ENCODE measurements at regions not wholly inside any gene's neighbourhood (a gene's known extent, or its start where the extent isn't known, plus 50 kb on each side); places are given as distances from the start of the nearest gene placed in this dataset.

DNA sequence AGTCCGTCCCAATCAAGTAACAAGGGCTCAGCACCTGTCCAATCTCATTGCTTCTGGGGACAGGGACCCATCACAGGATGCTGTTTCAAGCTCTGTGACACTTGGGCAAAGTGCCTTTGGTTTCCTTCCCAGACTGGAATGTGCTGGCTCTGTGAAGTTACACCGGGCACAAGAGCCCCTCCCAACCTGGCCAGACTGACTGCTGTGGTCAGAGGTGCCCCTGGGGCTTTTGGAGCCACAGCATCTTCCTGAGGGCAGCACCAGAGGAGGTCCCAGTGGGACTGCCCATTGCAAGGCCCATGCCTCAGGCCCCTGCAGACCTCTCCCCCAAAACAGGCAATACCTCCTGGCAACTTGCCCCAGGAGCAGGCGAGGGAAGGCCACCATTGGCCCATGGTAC is 155.2 kb upstream of the GRK3 start:
- TF ChIP-seq POLR2A (IDR thresholded peaks at IDR 0.05) = no peak
- TF ChIP-seq, protein P1, sequence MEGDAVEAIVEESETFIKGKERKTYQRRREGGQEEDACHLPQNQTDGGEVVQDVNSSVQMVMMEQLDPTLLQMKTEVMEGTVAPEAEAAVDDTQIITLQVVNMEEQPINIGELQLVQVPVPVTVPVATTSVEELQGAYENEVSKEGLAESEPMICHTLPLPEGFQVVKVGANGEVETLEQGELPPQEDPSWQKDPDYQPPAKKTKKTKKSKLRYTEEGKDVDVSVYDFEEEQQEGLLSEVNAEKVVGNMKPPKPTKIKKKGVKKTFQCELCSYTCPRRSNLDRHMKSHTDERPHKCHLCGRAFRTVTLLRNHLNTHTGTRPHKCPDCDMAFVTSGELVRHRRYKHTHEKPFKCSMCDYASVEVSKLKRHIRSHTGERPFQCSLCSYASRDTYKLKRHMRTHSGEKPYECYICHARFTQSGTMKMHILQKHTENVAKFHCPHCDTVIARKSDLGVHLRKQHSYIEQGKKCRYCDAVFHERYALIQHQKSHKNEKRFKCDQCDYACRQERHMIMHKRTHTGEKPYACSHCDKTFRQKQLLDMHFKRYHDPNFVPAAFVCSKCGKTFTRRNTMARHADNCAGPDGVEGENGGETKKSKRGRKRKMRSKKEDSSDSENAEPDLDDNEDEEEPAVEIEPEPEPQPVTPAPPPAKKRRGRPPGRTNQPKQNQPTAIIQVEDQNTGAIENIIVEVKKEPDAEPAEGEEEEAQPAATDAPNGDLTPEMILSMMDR (IDR thresholded peaks at IDR 0.05) = no peak
